Neural crest cell (in vitro differentiated cells): ENCODE measurements at regions not wholly inside any gene's neighbourhood (a gene's known extent, or its start where the extent isn't known, plus 50 kb on each side); places are given as distances from the start of the nearest gene placed in this dataset.
"Not testable (repeated sequence)": the region's sequence is repeated elsewhere in the genome, so short reads cannot be mapped to it uniquely, and the experiment has no call there.

ENCODE experiments used
- DNase-seq: peaks from one replicate; pipeline ENCODE4 v3.0.0; 2021; ENCODE audit warnings: low read depth, mixed read lengths, low spot score
- H3K27ac Mint-ChIP-seq: one replicate; pipeline ENCODE4 v1.8.0; 2021; ENCODE audit warnings: mild to moderate bottlenecking, mixed read lengths; ENCODE audit not compliant: unreplicated experiment
- H3K27me3 Mint-ChIP-seq: 2 replicates; pipeline ENCODE4 v1.8.0; 2021; ENCODE audit warnings: low read depth, mild to moderate bottlenecking, mixed read lengths
- H3K36me3 Mint-ChIP-seq: 2 replicates; pipeline ENCODE4 v1.8.0; 2021; ENCODE audit warnings: low read depth, mild to moderate bottlenecking, mixed read lengths
- H3K4me1 Mint-ChIP-seq: 2 replicates; pipeline ENCODE4 v1.8.0; 2021; ENCODE audit warnings: mixed read lengths
- H3K4me3 Mint-ChIP-seq: one replicate; pipeline ENCODE4 v1.8.0; 2021; ENCODE audit warnings: mild to moderate bottlenecking, mixed read lengths
- H3K9me3 Mint-ChIP-seq: 2 replicates; pipeline ENCODE4 v1.8.0; 2021; ENCODE audit warnings: mixed read lengths
- CTCF ChIP-seq: fragments of 200-600 bp; sonication (generic); conservative IDR thresholded peaks from 2 replicates; pipeline ENCODE4 v1.5.0; 2021; ENCODE audit warnings: antibody characterized with exemption, mild to moderate bottlenecking

GRCh38 chr4:85177679-85178078, 211.2 kb upstream of the WDFY3 start:
- TF ChIP-seq CTCF = no peak
- Mint-ChIP-seq H3K27me3 (no peaks in the 10 kb centered on the region), H3K27ac (no peak overlapping the region), H3K9me3 (no peaks in the 10 kb centered on the region), H3K36me3 (no peaks in the 10 kb centered on the region), H3K4me3 (no peak overlapping the region), H3K4me1 (no peaks in the 10 kb centered on the region)
- DNase-seq = no peak

- Mint-ChIP-seq H3K27ac (no peak overlapping the region), H3K4me1 (no peaks in the 10 kb centered on the region), H3K9me3 (no peaks in the 10 kb centered on the region), H3K36me3 (no peaks in the 10 kb centered on the region), H3K4me3 (no peak overlapping the region), H3K27me3 (no peaks in the 10 kb centered on the region)
- DNase-seq = no peak
- TF ChIP-seq CTCF = no peak
Measured at GRCh38 chr4:85180533-85180932, 214.0 kb upstream of the WDFY3 start.

DNA sequence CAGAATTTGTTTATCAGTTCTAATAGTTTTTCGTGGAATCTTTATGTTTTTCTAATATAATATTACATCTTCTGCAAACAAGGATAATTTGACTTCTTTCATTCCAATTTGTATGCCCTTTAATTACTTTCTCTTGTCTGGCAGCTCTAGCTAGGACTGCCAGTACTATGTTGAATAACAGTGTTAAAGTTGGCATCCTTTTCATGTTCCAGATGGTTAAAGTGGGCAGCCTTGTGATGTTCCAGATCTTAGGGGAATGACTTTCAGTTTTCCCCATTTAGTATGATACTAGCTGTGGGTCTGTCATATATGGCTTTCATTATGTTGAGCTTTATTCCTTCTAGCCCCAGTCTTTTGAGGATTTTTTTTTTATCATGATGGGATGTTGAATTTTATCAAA, 220.6 kb upstream of the WDFY3 start:
- no peak overlapping the region for H3K4me3 Mint-ChIP-seq
- no peaks in the 10 kb centered on the region for H3K4me1 Mint-ChIP-seq
- no peak for DNase-seq
- peaks cover 4% of the 10 kb centered on the region for H3K27me3 Mint-ChIP-seq
- H3K36me3 Mint-ChIP-seq = no peaks in the 10 kb centered on the region
- H3K27ac Mint-ChIP-seq = no peak overlapping the region
- TF ChIP-seq CTCF = no peak
- peaks cover 9% of the 10 kb centered on the region for H3K9me3 Mint-ChIP-seq

- not testable (repeated sequence) for H3K4me1 Mint-ChIP-seq, DNase-seq, H3K27me3 Mint-ChIP-seq, H3K4me3 Mint-ChIP-seq, H3K27ac Mint-ChIP-seq, H3K36me3 Mint-ChIP-seq
- H3K9me3 Mint-ChIP-seq = peaks cover 17% of the 10 kb centered on the region
Measured at GRCh38 chr4:85196015-85196414, 229.5 kb upstream of the WDFY3 start.

DNA sequence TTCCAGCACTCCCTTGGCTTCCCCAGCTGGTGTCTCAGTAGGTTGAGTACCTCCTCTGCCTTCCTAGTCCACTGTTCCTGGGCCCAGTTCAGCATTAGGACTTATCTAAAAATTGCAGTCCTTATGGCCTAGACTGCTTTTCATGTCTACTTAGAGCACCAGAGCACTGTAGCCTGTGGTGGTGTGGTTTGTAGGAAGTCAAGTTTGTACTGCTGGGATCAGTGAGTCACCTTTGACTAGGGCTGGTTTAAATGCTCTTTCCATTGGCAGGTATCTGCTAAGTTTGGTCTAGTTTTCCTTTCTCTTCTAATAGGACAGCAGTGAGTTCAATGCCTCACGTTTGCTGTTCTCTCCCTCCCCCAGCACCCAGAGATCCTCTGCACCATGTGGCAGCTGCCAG, 233.6 kb upstream of the WDFY3 start:
- H3K27me3 Mint-ChIP-seq = no peaks in the 10 kb centered on the region
- no peak for TF ChIP-seq CTCF
- H3K9me3 Mint-ChIP-seq = peaks cover 20% of the 10 kb centered on the region
- H3K27ac Mint-ChIP-seq = no peak overlapping the region
- H3K36me3 Mint-ChIP-seq = peaks cover 4% of the 10 kb centered on the region
- no peaks in the 10 kb centered on the region for H3K4me1 Mint-ChIP-seq
- DNase-seq = no peak
- no peak overlapping the region for H3K4me3 Mint-ChIP-seq

DNA sequence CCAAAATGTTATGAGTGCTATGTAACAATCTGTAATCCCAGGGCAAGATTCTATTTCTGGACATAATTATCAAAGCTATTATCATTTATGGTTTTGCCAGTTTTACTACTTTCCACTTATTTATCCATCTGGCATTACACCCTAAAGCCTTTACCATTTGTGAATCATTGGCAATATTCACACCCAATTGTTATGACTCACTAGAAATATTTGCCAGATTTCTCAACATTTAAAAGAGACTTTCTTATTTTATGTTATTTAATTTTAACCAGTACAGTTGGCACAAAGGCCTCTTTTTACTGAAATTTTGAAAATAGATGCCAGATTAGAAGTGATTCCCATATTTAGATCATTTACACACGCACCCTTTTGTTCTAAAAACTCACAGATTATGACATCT, 242.7 kb upstream of the WDFY3 start:
- no peak for DNase-seq
- H3K4me3 Mint-ChIP-seq = no peak overlapping the region
- H3K36me3 Mint-ChIP-seq = no peaks in the 10 kb centered on the region
- TF ChIP-seq CTCF = no peak
- H3K4me1 Mint-ChIP-seq = no peaks in the 10 kb centered on the region
- H3K27me3 Mint-ChIP-seq = no peaks in the 10 kb centered on the region
- no peak overlapping the region for H3K27ac Mint-ChIP-seq
- H3K9me3 Mint-ChIP-seq = peaks cover 8% of the 10 kb centered on the region
